RWPE2 (cell line): ENCODE measurements at regions not wholly inside any gene's neighbourhood (a gene's known extent, or its start where the extent isn't known, plus 50 kb on each side); places are given as distances from the start of the nearest gene placed in this dataset.
A peak's percentile ranks its signal among the peaks of the same experiment; 100 is the strongest.

ENCODE experiments used
- ATAC-seq: fragments of 200-7000 bp; cut with Tn5 transposase; 3 replicates; pipeline ENCODE4 v1.9.1; 2021; ENCODE audit warnings: low read depth
- DNase-seq: peaks from one replicate; pipeline ENCODE4 v3.0.0-alpha.2; 2020; ENCODE audit warnings: low spot score
- H3K27ac ChIP-seq: fragments of 450-650 bp; 2 replicates; pipeline ENCODE4 v1.5.1; 2017; ENCODE audit warnings: mild to moderate bottlenecking; ENCODE audit not compliant: poor library complexity, severe bottlenecking
- H3K27me3 ChIP-seq: fragments of 250-450 bp; sonication (Bioruptor Pico); 2 replicates; pipeline ENCODE4 v1.5.1; 2021; ENCODE audit warnings: mild to moderate bottlenecking, moderate library complexity; ENCODE audit not compliant: insufficient read depth, poor library complexity, severe bottlenecking
- H3K36me3 ChIP-seq: fragments of 250-450 bp; sonication (Bioruptor Pico); 2 replicates; pipeline ENCODE4 v1.5.1; 2020; ENCODE audit warnings: low read depth, mild to moderate bottlenecking, moderate library complexity
- H3K4me1 ChIP-seq: fragments of 250-450 bp; sonication (Bioruptor Pico); 2 replicates; pipeline ENCODE4 v1.5.1; 2021; ENCODE audit warnings: mild to moderate bottlenecking, moderate library complexity; ENCODE audit not compliant: insufficient read depth, poor library complexity, severe bottlenecking
- H3K4me3 ChIP-seq: fragments of 250-450 bp; sonication (Bioruptor Pico); 2 replicates; pipeline ENCODE4 v1.5.1; 2021; ENCODE audit warnings: mild to moderate bottlenecking, moderate library complexity; ENCODE audit not compliant: severe bottlenecking
- H3K9me3 ChIP-seq: fragments of 250-450 bp; sonication (Bioruptor Pico); 2 replicates; pipeline ENCODE4 v1.5.1; 2021; ENCODE audit warnings: mild to moderate bottlenecking, moderate library complexity; ENCODE audit not compliant: severe bottlenecking
- TF ChIP-seq, protein P1 (sequence below): fragments of 450-650 bp; IDR thresholded peaks from one replicate; pipeline ENCODE4 v1.5.1; 2017; ENCODE audit warnings: mild to moderate bottlenecking, moderate library complexity; ENCODE audit not compliant: poor library complexity, severe bottlenecking

DNA sequence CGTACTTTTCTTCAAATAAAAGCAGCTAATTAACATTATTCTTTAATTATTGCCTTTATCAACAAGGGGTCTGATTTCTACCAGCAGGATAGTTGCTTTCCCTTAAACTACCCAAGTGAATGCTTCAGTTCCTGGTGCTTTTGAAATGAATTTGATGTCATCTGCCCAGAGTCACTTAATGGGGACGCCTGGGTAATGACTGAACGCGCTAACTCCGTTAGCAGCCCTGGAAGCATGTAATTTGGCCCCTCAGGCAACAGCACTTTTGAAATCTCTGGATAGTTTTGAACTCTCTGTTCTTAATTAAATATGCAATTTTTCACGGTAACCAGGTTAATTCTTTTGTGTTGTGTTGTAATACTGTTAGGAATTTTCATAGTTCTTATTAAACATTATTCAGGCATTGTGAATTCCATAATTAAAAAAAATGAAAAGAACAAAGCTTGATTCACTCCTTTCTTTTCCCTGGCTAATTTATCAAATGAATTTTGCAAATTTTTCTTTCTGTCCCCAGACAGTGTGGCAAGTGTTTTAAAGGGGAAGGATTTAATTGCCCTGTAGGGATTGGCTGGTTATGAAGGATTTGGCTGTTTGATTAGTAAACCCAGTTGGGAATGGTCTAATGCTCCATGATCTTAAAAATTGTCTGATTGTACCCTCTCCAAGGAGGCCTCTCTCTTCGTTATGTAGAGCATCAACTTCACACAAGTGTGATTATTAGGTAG lies 137.5 kb upstream of the MYL2 start:
- H3K4me3 ChIP-seq = no peak overlapping the region
- peak; percentile 0 for DNase-seq
- TF ChIP-seq, protein P1, sequence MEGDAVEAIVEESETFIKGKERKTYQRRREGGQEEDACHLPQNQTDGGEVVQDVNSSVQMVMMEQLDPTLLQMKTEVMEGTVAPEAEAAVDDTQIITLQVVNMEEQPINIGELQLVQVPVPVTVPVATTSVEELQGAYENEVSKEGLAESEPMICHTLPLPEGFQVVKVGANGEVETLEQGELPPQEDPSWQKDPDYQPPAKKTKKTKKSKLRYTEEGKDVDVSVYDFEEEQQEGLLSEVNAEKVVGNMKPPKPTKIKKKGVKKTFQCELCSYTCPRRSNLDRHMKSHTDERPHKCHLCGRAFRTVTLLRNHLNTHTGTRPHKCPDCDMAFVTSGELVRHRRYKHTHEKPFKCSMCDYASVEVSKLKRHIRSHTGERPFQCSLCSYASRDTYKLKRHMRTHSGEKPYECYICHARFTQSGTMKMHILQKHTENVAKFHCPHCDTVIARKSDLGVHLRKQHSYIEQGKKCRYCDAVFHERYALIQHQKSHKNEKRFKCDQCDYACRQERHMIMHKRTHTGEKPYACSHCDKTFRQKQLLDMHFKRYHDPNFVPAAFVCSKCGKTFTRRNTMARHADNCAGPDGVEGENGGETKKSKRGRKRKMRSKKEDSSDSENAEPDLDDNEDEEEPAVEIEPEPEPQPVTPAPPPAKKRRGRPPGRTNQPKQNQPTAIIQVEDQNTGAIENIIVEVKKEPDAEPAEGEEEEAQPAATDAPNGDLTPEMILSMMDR = no peak
- H3K27me3 ChIP-seq = no peaks in the 10 kb centered on the region
- ATAC-seq = no peak
- H3K27ac ChIP-seq = peak overlapping the region; percentile 55
- no peaks in the 10 kb centered on the region for H3K9me3 ChIP-seq
- H3K4me1 ChIP-seq = peaks cover 27% of the 10 kb centered on the region
- H3K36me3 ChIP-seq = no peaks in the 10 kb centered on the region

DNA sequence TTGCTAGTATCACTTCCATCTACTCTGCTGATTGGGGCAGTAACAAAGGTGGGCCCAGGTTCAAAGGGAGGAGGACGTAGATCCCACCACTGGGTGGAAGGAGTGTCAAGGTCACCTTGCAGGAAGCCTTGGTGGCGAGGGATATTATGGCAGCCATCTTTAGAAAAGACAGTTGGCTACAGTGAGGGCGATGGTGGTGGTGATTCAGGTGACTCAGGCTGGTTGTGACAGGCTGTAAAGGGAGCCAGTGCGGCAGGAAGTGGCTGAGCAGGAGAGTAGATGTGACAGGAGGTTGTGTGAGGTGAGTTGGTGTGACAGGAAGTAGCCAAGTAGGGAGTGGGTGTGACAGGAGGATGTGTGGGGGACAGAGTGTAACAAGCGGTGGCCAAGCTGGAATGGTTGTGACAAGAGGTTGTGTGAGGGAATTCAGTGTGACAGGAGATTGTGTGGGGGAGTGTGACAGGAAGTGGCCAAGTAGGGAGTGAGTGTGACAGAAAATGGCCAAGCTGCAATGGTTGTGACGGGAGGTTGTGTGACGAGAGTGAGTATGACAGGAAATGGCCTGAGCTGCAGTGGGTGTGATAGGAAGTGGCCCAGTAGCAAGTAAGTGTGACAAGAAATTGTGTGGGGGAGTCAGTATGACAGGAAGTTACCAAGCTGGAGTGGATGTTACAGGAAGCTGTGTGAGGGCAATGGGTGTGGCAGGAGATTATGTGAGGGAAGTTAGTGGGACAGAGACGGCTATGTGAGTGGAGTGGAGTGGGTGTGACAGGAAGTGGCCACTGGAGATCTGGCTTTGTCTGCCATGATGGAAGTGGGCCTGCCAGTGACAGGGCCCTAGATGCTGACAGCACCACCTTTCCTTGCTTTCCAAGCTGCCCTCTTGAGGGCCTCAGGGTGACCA lies 136.5 kb upstream of the MYL2 start:
- ATAC-seq (0 out of 3 replicates have a peak, but pooled peaks have one; percentile 15), DNase-seq (peak; percentile 29)
- peaks cover 21% of the 10 kb centered on the region for H3K4me1 ChIP-seq
- TF ChIP-seq, protein P1 = no peak
- H3K36me3 ChIP-seq = no peaks in the 10 kb centered on the region
- H3K4me3 ChIP-seq = no peak overlapping the region
- H3K9me3 ChIP-seq = no peaks in the 10 kb centered on the region
- no peaks in the 10 kb centered on the region for H3K27me3 ChIP-seq
- peak overlapping the region; percentile 55 for H3K27ac ChIP-seq

DNA sequence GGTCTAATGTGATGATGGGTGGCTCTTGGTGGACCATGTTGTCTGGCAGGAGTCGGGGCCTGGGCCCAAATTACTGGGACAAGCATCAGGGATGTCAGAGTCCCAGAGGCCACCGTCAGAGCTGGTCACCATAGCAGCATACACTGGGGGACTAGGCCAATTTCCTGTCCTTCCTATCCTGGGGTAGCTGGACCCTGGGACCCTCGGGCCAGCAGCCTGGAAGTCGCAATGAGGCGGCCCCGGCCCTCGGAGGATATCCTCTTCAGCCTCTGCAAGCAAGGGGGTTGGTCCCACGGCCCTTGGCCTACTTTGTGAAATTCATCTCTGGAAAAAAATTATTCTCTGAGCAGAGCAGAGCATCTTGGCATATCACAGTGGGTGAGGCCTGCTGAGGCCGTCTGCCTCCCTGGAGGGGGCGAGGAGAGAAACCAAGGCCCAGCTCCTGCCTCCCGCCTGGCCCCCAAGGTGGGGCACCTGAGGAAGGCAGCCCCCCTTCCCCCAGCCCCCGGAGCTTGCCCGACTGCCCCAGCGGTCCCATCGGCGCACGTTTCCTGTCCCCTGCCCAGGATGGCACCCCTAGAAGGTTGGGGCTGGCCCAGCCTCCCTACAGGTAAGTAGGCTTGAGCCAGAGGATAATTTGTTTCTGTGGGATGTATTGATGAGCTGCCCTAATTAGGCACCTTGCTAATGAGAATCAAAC lies 135.0 kb upstream of the MYL2 start:
- Histone ChIP-seq H3K4me1 (peaks cover 21% of the 10 kb centered on the region), H3K27me3 (no peaks in the 10 kb centered on the region), H3K9me3 (peaks cover 1% of the 10 kb centered on the region), H3K4me3 (no peak overlapping the region), H3K27ac (peak overlapping the region; percentile 55), H3K36me3 (no peaks in the 10 kb centered on the region)
- DNase-seq (peak; percentile 47), ATAC-seq (no peak)
- TF ChIP-seq, protein P1 = no peak

DNA sequence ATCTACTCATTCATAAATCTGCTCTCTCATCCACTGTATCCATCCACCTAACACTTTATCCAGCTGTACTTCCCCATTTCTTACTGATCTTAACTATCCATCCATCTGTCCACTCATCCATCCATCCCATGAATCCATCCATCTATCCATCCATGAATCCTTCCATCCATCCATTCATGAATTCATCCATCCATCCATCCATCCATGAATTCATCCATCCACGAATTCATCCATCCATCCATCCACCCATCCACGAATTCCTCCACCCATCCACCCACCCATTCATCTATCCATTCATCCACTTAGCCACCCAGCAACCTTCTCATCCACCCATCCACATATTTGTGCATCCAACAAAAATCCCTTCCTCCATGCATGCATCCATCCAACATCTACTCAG lies 128.6 kb upstream of the MYL2 start:
- peak; percentile 5 for DNase-seq
- Histone ChIP-seq H3K27ac (no peak overlapping the region), H3K9me3 (peaks cover 1% of the 10 kb centered on the region), H3K36me3 (no peaks in the 10 kb centered on the region), H3K27me3 (no peaks in the 10 kb centered on the region), H3K4me3 (no peak overlapping the region), H3K4me1 (no peaks in the 10 kb centered on the region)
- no peak for ATAC-seq
- TF ChIP-seq, protein P1 = no peak
